ENCODE measurements at regions not wholly inside any gene's neighbourhood (a gene's known extent, or its start where the extent isn't known, plus 50 kb on each side); places are given as distances from the start of the nearest gene placed in this dataset.

- CTCF ChIA-PET = interaction anchor here (1.1 kb wide), 1 partner anchor 35 kb away, joined by 3 read pairs; no protein-coding TSS in a partner anchor
- no peak for DNase-seq (ENCODE audit: low read depth)
- no peaks in the 10 kb centered on the region for H3K36me3 ChIP-seq (ENCODE audit: control insufficient read depth, insufficient read depth, low read length)
- no peaks in the 10 kb centered on the region for H3K27me3 ChIP-seq (ENCODE audit: control insufficient read depth, insufficient read depth, low read length)
- TF ChIP-seq CTCF (IDR thresholded peaks at IDR 0.05; ENCODE audit: insufficient read depth, low read depth, low read length) = no peak
- H3K4me3 ChIP-seq (ENCODE audit: low read depth, low read length) = no peak overlapping the region
- POLR2A ChIA-PET = no interaction called here
Measured at GRCh38 chr16:9415545-9415944, 324.1 kb downstream of the HAPSTR1 start.

GRCh38 chr16:9417898-9418297 is 326.5 kb downstream of the HAPSTR1 start:
- ChIA-PET POLR2A (no interaction called here), CTCF (interaction anchor here (0.9 kb wide), 1 partner anchor 10 kb away, joined by 3 read pairs; no protein-coding TSS in a partner anchor)
- no peaks in the 10 kb centered on the region for H3K27me3 ChIP-seq (ENCODE audit: control insufficient read depth, insufficient read depth, low read length)
- H3K36me3 ChIP-seq (ENCODE audit: control insufficient read depth, insufficient read depth, low read length) = no peaks in the 10 kb centered on the region
- TF ChIP-seq CTCF (IDR thresholded peaks at IDR 0.05; ENCODE audit: insufficient read depth, low read depth, low read length) = no peak
- DNase-seq (ENCODE audit: low read depth) = no peak
- H3K4me3 ChIP-seq (ENCODE audit: low read depth, low read length) = no peak overlapping the region

GRCh38 chr16:9419161-9419560 is 327.7 kb downstream of the HAPSTR1 start:
- ChIA-PET CTCF (no interaction called here), POLR2A (no interaction called here)
- TF ChIP-seq CTCF (IDR thresholded peaks at IDR 0.05; ENCODE audit: insufficient read depth, low read depth, low read length) = no peak

GRCh38 chr16:9422762-9423513 is 331.5 kb downstream of the HAPSTR1 start:
- TF ChIP-seq CTCF (IDR thresholded peaks at IDR 0.05; ENCODE audit: insufficient read depth, low read depth, low read length) = no peak
- POLR2A ChIA-PET = no interaction called here

More at GRCh38 chr16:9419161-9419560, 327.7 kb downstream of the HAPSTR1 start:
- Histone ChIP-seq H3K36me3 (ENCODE audit: control insufficient read depth, insufficient read depth, low read length) (no peaks in the 10 kb centered on the region), H3K4me3 (ENCODE audit: low read depth, low read length) (no peak overlapping the region), H3K27me3 (ENCODE audit: control insufficient read depth, insufficient read depth, low read length) (no peaks in the 10 kb centered on the region)
- DNase-seq (ENCODE audit: low read depth) = no peak

GRCh38 chr16:9425236-9425635 is 333.8 kb downstream of the HAPSTR1 start:
- H3K4me3 ChIP-seq (ENCODE audit: low read depth, low read length) = no peak overlapping the region
- ChIA-PET CTCF (no interaction called here), POLR2A (no interaction called here)
- H3K36me3 ChIP-seq (ENCODE audit: control insufficient read depth, insufficient read depth, low read length) = no peaks in the 10 kb centered on the region
- no peaks in the 10 kb centered on the region for H3K27me3 ChIP-seq (ENCODE audit: control insufficient read depth, insufficient read depth, low read length)
- no peak for TF ChIP-seq CTCF (IDR thresholded peaks at IDR 0.05; ENCODE audit: insufficient read depth, low read depth, low read length)
- no peak for DNase-seq (ENCODE audit: low read depth)

More at GRCh38 chr16:9422762-9423513, 331.5 kb downstream of the HAPSTR1 start:
- CTCF ChIA-PET = no interaction called here
- Histone ChIP-seq H3K36me3 (ENCODE audit: control insufficient read depth, insufficient read depth, low read length) (no peaks in the 10 kb centered on the region), H3K4me3 (ENCODE audit: low read depth, low read length) (no peak overlapping the region), H3K27me3 (ENCODE audit: control insufficient read depth, insufficient read depth, low read length) (no peaks in the 10 kb centered on the region)
- no peak for DNase-seq (ENCODE audit: low read depth)

All from BJ (cell line).